Smooth muscle cell (in vitro differentiated cells): ENCODE measurements at regions not wholly inside any gene's neighbourhood (a gene's known extent, or its start where the extent isn't known, plus 50 kb on each side); places are given as distances from the start of the nearest gene placed in this dataset.

ENCODE experiments used
- DNase-seq: peaks from one replicate; lab custom pipeline; 2025; ENCODE audit not compliant: unreplicated experiment; lab: John Stamatoyannopoulos, UW
- H2AFZ ChIP-seq: fragments of 200-600 bp; sonication (generic); 2 replicates; pipeline ENCODE4 v1.6.0; 2016; ENCODE audit warnings: antibody characterized with exemption, low read depth, mild to moderate bottlenecking
- H3F3A ChIP-seq: fragments of 200-600 bp; sonication (generic); 2 replicates; pipeline ENCODE4 v1.6.0; 2017; ENCODE audit warnings: antibody characterized with exemption, low read depth
- H3K27ac ChIP-seq: fragments of 200-600 bp; sonication (generic); 2 replicates; pipeline ENCODE4 v1.5.1; 2016; ENCODE audit warnings: low read depth, mild to moderate bottlenecking
- H3K27me3 ChIP-seq: fragments of 200-600 bp; sonication (generic); 2 replicates; pipeline ENCODE4 v1.6.1; 2016; ENCODE audit warnings: low read depth, mild to moderate bottlenecking
- H3K36me3 ChIP-seq: fragments of 200-600 bp; sonication (generic); 2 replicates; pipeline ENCODE4 v1.5.1; 2016; ENCODE audit warnings: low read depth
- H3K4me1 ChIP-seq: fragments of 200-600 bp; sonication (generic); 2 replicates; pipeline ENCODE4 v1.5.1; 2016; ENCODE audit warnings: low read depth
- H3K4me2 ChIP-seq: fragments of 200-600 bp; sonication (generic); 2 replicates; pipeline ENCODE4 v1.6.0; 2016; ENCODE audit warnings: mild to moderate bottlenecking
- H3K4me3 ChIP-seq: fragments of 200-600 bp; sonication (generic); 2 replicates; pipeline ENCODE4 v1.5.1; 2016; ENCODE audit warnings: mild to moderate bottlenecking
- H3K79me2 ChIP-seq: fragments of 200-600 bp; sonication (generic); 2 replicates; pipeline ENCODE4 v1.6.0; 2016; ENCODE audit warnings: low read depth, mild to moderate bottlenecking
- H3K9ac ChIP-seq: fragments of 200-600 bp; sonication (generic); 2 replicates; pipeline ENCODE4 v1.6.0; 2016; ENCODE audit warnings: low read depth
- H3K9me3 ChIP-seq: fragments of 200-600 bp; sonication (generic); replicated peaks from 2 replicates; pipeline ENCODE4 v1.5.1; 2016; ENCODE audit warnings: low read depth
- H4K20me1 ChIP-seq: fragments of 200-600 bp; sonication (generic); 2 replicates; pipeline ENCODE4 v1.6.0; 2016; ENCODE audit warnings: low read depth
- CTCF ChIP-seq: fragments of 200-600 bp; sonication (generic); IDR thresholded peaks from 2 replicates; pipeline ENCODE4 v1.5.1; 2017; ENCODE audit warnings: borderline replicate concordance, mild to moderate bottlenecking, antibody characterized with exemption; ENCODE audit not compliant: insufficient read depth, poor library complexity, severe bottlenecking
- WGBS: methylation state at CpG from one replicate; pipeline ENCODE4 v1.1.7; 2016; ENCODE audit warnings: low lambda C conversion rate; 5-methylcytosine and 5-hydroxymethylcytosine counted together

GRCh38 chr6:92840246-92840930 lies 579.0 kb downstream of the EPHA7 start:
- TF ChIP-seq CTCF: no peak
- no peaks in the 10 kb centered on the region for H4K20me1 ChIP-seq
- H3K4me1 ChIP-seq: no peaks in the 10 kb centered on the region
- H3K9ac ChIP-seq: no peak overlapping the region
- H2AFZ ChIP-seq: no peak overlapping the region
- H3K36me3 ChIP-seq: no peaks in the 10 kb centered on the region
- no peak overlapping the region for H3K4me2 ChIP-seq
- H3K27me3 ChIP-seq: no peaks in the 10 kb centered on the region
- no peaks in the 10 kb centered on the region for H3K79me2 ChIP-seq
- DNase-seq: no peak
- H3K4me3 ChIP-seq: no peak overlapping the region
- H3K9me3 ChIP-seq: no peaks in the 10 kb centered on the region
- 62% methylated on average over 4 of the region's 4 CpGs for WGBS
- H3F3A ChIP-seq: no peaks in the 10 kb centered on the region
- H3K27ac ChIP-seq: no peak overlapping the region

- no peak for DNase-seq
- H4K20me1 ChIP-seq: no peaks in the 10 kb centered on the region
- no peak overlapping the region for H3K27ac ChIP-seq
- H3K36me3 ChIP-seq: no peaks in the 10 kb centered on the region
- no peaks in the 10 kb centered on the region for H3K4me1 ChIP-seq
- WGBS: 100% methylated on average over 1 of the region's 1 CpG
- H3K4me2 ChIP-seq: no peak overlapping the region
- H3K27me3 ChIP-seq: no peaks in the 10 kb centered on the region
- no peaks in the 10 kb centered on the region for H3K9me3 ChIP-seq
- no peak overlapping the region for H3K9ac ChIP-seq
- no peak for TF ChIP-seq CTCF
- no peaks in the 10 kb centered on the region for H3F3A ChIP-seq
- H2AFZ ChIP-seq: no peak overlapping the region
- no peak overlapping the region for H3K4me3 ChIP-seq
- H3K79me2 ChIP-seq: no peaks in the 10 kb centered on the region
Observed at GRCh38 chr6:92828788-92829187, 590.6 kb downstream of the EPHA7 start.

GRCh38 chr6:92827104-92827503 lies 592.3 kb downstream of the EPHA7 start:
- Histone ChIP-seq H3K27me3 (no peaks in the 10 kb centered on the region), H3K4me1 (no peaks in the 10 kb centered on the region), H3F3A (no peaks in the 10 kb centered on the region), H3K79me2 (no peaks in the 10 kb centered on the region), H2AFZ (no peak overlapping the region), H3K27ac (no peak overlapping the region), H3K4me3 (no peak overlapping the region), H3K4me2 (no peak overlapping the region), H3K9ac (no peak overlapping the region), H3K36me3 (no peaks in the 10 kb centered on the region), H4K20me1 (no peaks in the 10 kb centered on the region), H3K9me3 (no peaks in the 10 kb centered on the region)
- no peak for DNase-seq
- WGBS: 90% methylated on average over 2 of the region's 2 CpGs
- no peak for TF ChIP-seq CTCF

- no peak overlapping the region for H3K9ac ChIP-seq
- no peaks in the 10 kb centered on the region for H3K27me3 ChIP-seq
- H3F3A ChIP-seq: no peaks in the 10 kb centered on the region
- no peaks in the 10 kb centered on the region for H4K20me1 ChIP-seq
- no peak for TF ChIP-seq CTCF
- H3K36me3 ChIP-seq: no peaks in the 10 kb centered on the region
- H3K4me2 ChIP-seq: no peak overlapping the region
- DNase-seq: no peak
- H3K4me1 ChIP-seq: no peaks in the 10 kb centered on the region
- no peak overlapping the region for H3K27ac ChIP-seq
- WGBS: 97% methylated on average over 5 of the region's 5 CpGs
- H2AFZ ChIP-seq: no peak overlapping the region
- H3K79me2 ChIP-seq: no peaks in the 10 kb centered on the region
- no peaks in the 10 kb centered on the region for H3K9me3 ChIP-seq
- H3K4me3 ChIP-seq: no peak overlapping the region
Observed at GRCh38 chr6:92826633-92827032, 592.7 kb downstream of the EPHA7 start.
